Vagina (tissue), 2 donors: ENCODE measurements at regions not wholly inside any gene's neighbourhood (a gene's known extent, or its start where the extent isn't known, plus 50 kb on each side); places are given as distances from the start of the nearest gene placed in this dataset.

Source experiments
- DNase-seq, 2 donors: peaks; one replicate each; pipeline ENCODE4 v3.0.0-alpha.2; 2017; ENCODE audit errors: extremely low spot score in 2 of 2
- H3K27ac ChIP-seq: fragments of 200-600 bp; sonication (generic); one replicate; pipeline ENCODE4 v1.5.1; 2019
- H3K27me3 ChIP-seq: fragments of 200-600 bp; sonication (generic); one replicate; pipeline ENCODE4 v1.5.1; 2019
- H3K36me3 ChIP-seq, 2 donors: fragments of 200-600 bp; sonication (generic); one replicate each; pipeline ENCODE4 v1.5.1; 2017 to 2019
- H3K4me1 ChIP-seq: fragments of 200-600 bp; sonication (generic); one replicate; pipeline ENCODE4 v1.5.1; 2019
- H3K4me3 ChIP-seq, 2 donors: fragments of 200-600 bp; sonication (generic); 1 replicate in 1 of 2; 2 replicates in 1 of 2; pipeline ENCODE4 v1.5.1; 2016 to 2019
- H3K9me3 ChIP-seq: fragments of 200-600 bp; sonication (generic); one replicate; pipeline ENCODE4 v1.5.1; 2019
- POLR2A ChIP-seq, 2 donors: fragments of 450-650 bp; IDR thresholded peaks; one replicate each; pipeline ENCODE4 v1.6.1; 2017; ENCODE audit warnings: antibody characterized with exemption in 2 of 2, mild to moderate bottlenecking in 2 of 2, moderate library complexity in 2 of 2
- POLR2AphosphoS5 ChIP-seq, 2 donors: sonication (generic); formaldehyde crosslinking; IDR thresholded peaks; one replicate each; pipeline ENCODE4 v1.9.0; 2017; ENCODE audit warnings: antibody characterized with exemption in 2 of 2, mild to moderate bottlenecking in 2 of 2, low read depth in 1 of 2; ENCODE audit not compliant: insufficient read depth in 1 of 2
- intact Hi-C: fragments of 100-400 bp; cut with DNase I; formaldehyde crosslinking; loops from one replicate; pipeline ENCODE4 v1.15.1; 2023
- TF ChIP-seq, protein P1 (sequence below), 3 experiments: fragments of 450-650 bp in 2 of 3; fragments of 200-600 bp in 1 of 3; sonication (generic) in 1 of 3; IDR thresholded peaks; one replicate each; pipeline ENCODE4 v1.5.1; 2017 to 2019; ENCODE audit warnings: antibody characterized with exemption in 3 of 3, mild to moderate bottlenecking in 2 of 3, moderate library complexity in 2 of 3

DNA sequence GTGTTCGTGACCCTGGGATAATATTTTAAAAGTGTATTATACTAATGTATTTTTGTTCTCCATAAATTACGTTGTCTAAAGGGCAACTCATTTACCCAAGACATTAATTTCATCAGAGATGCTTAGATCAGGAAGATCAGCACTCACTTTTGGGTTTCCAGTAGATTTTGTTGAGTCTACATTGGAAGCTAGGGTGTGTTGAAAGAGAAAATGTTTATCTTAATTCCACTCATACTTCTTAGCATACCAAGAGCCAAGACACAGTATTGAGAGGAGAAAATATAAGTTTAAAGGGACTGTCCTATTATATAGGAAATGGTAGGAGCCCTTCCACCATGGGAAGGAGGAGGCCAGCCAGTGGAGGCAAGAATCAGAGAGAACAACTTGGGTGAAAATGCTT lies 412.9 kb upstream of the RGMA start:
- Histone ChIP-seq H3K27ac (no peak overlapping the region), H3K4me3 (no peak overlapping the region), H3K9me3 (no peaks in the 10 kb centered on the region), H3K27me3 (no peaks in the 10 kb centered on the region), H3K36me3 (no peaks in the 10 kb centered on the region), H3K4me1 (no peaks in the 10 kb centered on the region)
- DNase-seq, result no peak
- intact Hi-C loops, result no loop called here
- TF ChIP-seq POLR2AphosphoS5 (IDR thresholded peaks at IDR 0.05; ENCODE audit: insufficient read depth in 1 of 2, low read depth in 1 of 2) (no peak), POLR2A (IDR thresholded peaks at IDR 0.05) (no peak)
- TF ChIP-seq, protein P1, sequence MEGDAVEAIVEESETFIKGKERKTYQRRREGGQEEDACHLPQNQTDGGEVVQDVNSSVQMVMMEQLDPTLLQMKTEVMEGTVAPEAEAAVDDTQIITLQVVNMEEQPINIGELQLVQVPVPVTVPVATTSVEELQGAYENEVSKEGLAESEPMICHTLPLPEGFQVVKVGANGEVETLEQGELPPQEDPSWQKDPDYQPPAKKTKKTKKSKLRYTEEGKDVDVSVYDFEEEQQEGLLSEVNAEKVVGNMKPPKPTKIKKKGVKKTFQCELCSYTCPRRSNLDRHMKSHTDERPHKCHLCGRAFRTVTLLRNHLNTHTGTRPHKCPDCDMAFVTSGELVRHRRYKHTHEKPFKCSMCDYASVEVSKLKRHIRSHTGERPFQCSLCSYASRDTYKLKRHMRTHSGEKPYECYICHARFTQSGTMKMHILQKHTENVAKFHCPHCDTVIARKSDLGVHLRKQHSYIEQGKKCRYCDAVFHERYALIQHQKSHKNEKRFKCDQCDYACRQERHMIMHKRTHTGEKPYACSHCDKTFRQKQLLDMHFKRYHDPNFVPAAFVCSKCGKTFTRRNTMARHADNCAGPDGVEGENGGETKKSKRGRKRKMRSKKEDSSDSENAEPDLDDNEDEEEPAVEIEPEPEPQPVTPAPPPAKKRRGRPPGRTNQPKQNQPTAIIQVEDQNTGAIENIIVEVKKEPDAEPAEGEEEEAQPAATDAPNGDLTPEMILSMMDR (IDR thresholded peaks at IDR 0.05), result no peak

- no peaks in the 10 kb centered on the region for H3K4me1 ChIP-seq
- no peaks in the 10 kb centered on the region for H3K36me3 ChIP-seq
- H3K4me3 ChIP-seq, result no peak overlapping the region
- no peaks in the 10 kb centered on the region for H3K27me3 ChIP-seq
- no peak for TF ChIP-seq POLR2AphosphoS5 (IDR thresholded peaks at IDR 0.05; ENCODE audit: insufficient read depth in 1 of 2, low read depth in 1 of 2)
- TF ChIP-seq, protein P1 (IDR thresholded peaks at IDR 0.05), result no peak
- TF ChIP-seq POLR2A (IDR thresholded peaks at IDR 0.05), result no peak
- intact Hi-C loops, result no loop called here
- H3K9me3 ChIP-seq, result no peaks in the 10 kb centered on the region
- no peak for DNase-seq
- H3K27ac ChIP-seq, result no peak overlapping the region
Observed at GRCh38 chr15:93500155-93500554, 411.1 kb upstream of the RGMA start.

GRCh38 chr15:93497291-93497690 lies 408.3 kb upstream of the RGMA start:
- intact Hi-C loops, result no loop called here
- H3K27me3 ChIP-seq, result no peaks in the 10 kb centered on the region

GRCh38 chr15:93496888-93497287 lies 407.9 kb upstream of the RGMA start:
- no peak overlapping the region for H3K27ac ChIP-seq
- H3K4me1 ChIP-seq, result no peaks in the 10 kb centered on the region
- H3K4me3 ChIP-seq, result no peak overlapping the region
- intact Hi-C loops, result no loop called here
- H3K27me3 ChIP-seq, result no peaks in the 10 kb centered on the region
- no peaks in the 10 kb centered on the region for H3K9me3 ChIP-seq
- no peak for DNase-seq
- TF ChIP-seq, protein P1 (IDR thresholded peaks at IDR 0.05), result no peak
- TF ChIP-seq POLR2AphosphoS5 (IDR thresholded peaks at IDR 0.05; ENCODE audit: insufficient read depth in 1 of 2, low read depth in 1 of 2) (no peak), POLR2A (IDR thresholded peaks at IDR 0.05) (no peak)
- no peaks in the 10 kb centered on the region for H3K36me3 ChIP-seq

More at GRCh38 chr15:93497291-93497690, 408.3 kb upstream of the RGMA start:
- TF ChIP-seq POLR2A (IDR thresholded peaks at IDR 0.05), result no peak
- TF ChIP-seq, protein P1 (IDR thresholded peaks at IDR 0.05), result no peak
- TF ChIP-seq POLR2AphosphoS5 (IDR thresholded peaks at IDR 0.05; ENCODE audit: insufficient read depth in 1 of 2, low read depth in 1 of 2), result no peak
- no peak overlapping the region for H3K27ac ChIP-seq
- no peaks in the 10 kb centered on the region for H3K9me3 ChIP-seq
- DNase-seq, result no peak
- H3K4me3 ChIP-seq, result no peak overlapping the region
- H3K36me3 ChIP-seq, result no peaks in the 10 kb centered on the region
- no peaks in the 10 kb centered on the region for H3K4me1 ChIP-seq

GRCh38 chr15:93495799-93496637 lies 407.0 kb upstream of the RGMA start:
- DNase-seq, result no peak
- Histone ChIP-seq H3K27me3 (no peaks in the 10 kb centered on the region), H3K27ac (no peak overlapping the region), H3K9me3 (no peaks in the 10 kb centered on the region), H3K36me3 (no peaks in the 10 kb centered on the region), H3K4me1 (no peaks in the 10 kb centered on the region), H3K4me3 (no peak overlapping the region)
- no peak for TF ChIP-seq POLR2A (IDR thresholded peaks at IDR 0.05)
- intact Hi-C loops, result no loop called here
